Endothelial cell of umbilical vein (primary cell): ENCODE measurements at regions not wholly inside any gene's neighbourhood (a gene's known extent, or its start where the extent isn't known, plus 50 kb on each side); places are given as distances from the start of the nearest gene placed in this dataset.

Source experiments
- BruUV-seq: library from RNA; stranded (reverse); fragments of 400-500 nt; replicated peaks from 2 replicates; lab custom pipeline; 2021; lab: Mats Ljungman, UMichigan
- CTCF ChIA-PET: fragments of 300-600, 350-600 bp; sonication (Branson Sonifier 250); formaldehyde crosslinking; loops from one replicate; lab custom pipeline; 2021; ENCODE audit warnings: antibody characterized with exemption, inconsistent platforms; lab: Charles Lee
- POLR2A ChIA-PET: fragments of 300-600, 350-600 bp; sonication (Branson Sonifier 250); formaldehyde crosslinking; loops from one replicate; lab custom pipeline; 2021; ENCODE audit warnings: antibody characterized with exemption, inconsistent platforms; lab: Charles Lee
- DNase-seq: peaks from one replicate; pipeline ENCODE4 v3.0.0-alpha.2; 2011; ENCODE audit warnings: low read depth, low spot score
- FAIRE-seq: peaks from 2 replicates; lab custom pipeline; 2011; peaks lifted over from hg19 to GRCh38; lab: Jason Lieb, UNC
- H2AFZ ChIP-seq: 2 replicates; pipeline ENCODE4 v1.6.0; 2012; ENCODE audit warnings: low read depth, low read length, control low read depth, inconsistent platforms
- H3K27ac ChIP-seq: 2 replicates; pipeline ENCODE4 v1.5.1; 2011; ENCODE audit warnings: low read depth, mild to moderate bottlenecking, control low read depth, low read length, moderate library complexity; ENCODE audit not compliant: insufficient read depth
- H3K27me3 ChIP-seq, 2 experiments: 2 replicates each; pipeline versions ENCODE4 v1.6.0 to v1.6.1; 2011; ENCODE audit warnings: low read length in 2 of 2, mixed read lengths in 1 of 2; ENCODE audit not compliant: control insufficient read depth in 2 of 2, insufficient read depth in 2 of 2
- H3K36me3 ChIP-seq, 2 experiments: 2 replicates in 1 of 2; 3 replicates in 1 of 2; pipeline ENCODE4 v1.5.1; 2011; ENCODE audit warnings: low read length in 2 of 2, mild to moderate bottlenecking in 1 of 2, moderate library complexity in 1 of 2; ENCODE audit not compliant: control insufficient read depth in 2 of 2, insufficient read depth in 2 of 2; ENCODE audit errors: extremely low read depth in 1 of 2
- H3K4me1 ChIP-seq: 3 replicates; pipeline ENCODE4 v1.5.1; 2011; ENCODE audit warnings: mild to moderate bottlenecking, low read length; ENCODE audit not compliant: control insufficient read depth, insufficient read depth; ENCODE audit errors: extremely low read depth
- H3K4me2 ChIP-seq: 2 replicates; pipeline ENCODE4 v1.6.1; 2011; ENCODE audit warnings: low read length, control low read depth, mixed read lengths; ENCODE audit not compliant: insufficient read depth
- H3K4me3 ChIP-seq, 3 experiments: fragments of 200-600 bp in 1 of 3; sonication (generic), shearing (Covaris generic) in 1 of 3; replicated peaks in 1 of 3; 2 replicates each; pipeline ENCODE4 v1.5.1; 2011 to 2016; ENCODE audit warnings: control low read depth in 3 of 3, low read length in 3 of 3, mild to moderate bottlenecking in 2 of 3, inconsistent platforms in 1 of 3, low read depth in 1 of 3, moderate library complexity in 1 of 3; ENCODE audit not compliant: insufficient read depth in 1 of 3
- H3K79me2 ChIP-seq: 2 replicates; pipeline ENCODE4 v1.6.0; 2012; ENCODE audit warnings: low read length, inconsistent platforms; ENCODE audit not compliant: control insufficient read depth, insufficient read depth
- H3K9ac ChIP-seq: replicated peaks from 2 replicates; pipeline ENCODE3; 2011; ENCODE audit warnings: low read length, control low read depth; ENCODE audit not compliant: insufficient read depth; ENCODE audit errors: extremely low read depth
- H3K9me1 ChIP-seq: replicated peaks from 3 replicates; pipeline ENCODE4 v1.6.0; 2011; ENCODE audit warnings: mild to moderate bottlenecking, low read length; ENCODE audit not compliant: control insufficient read depth, insufficient read depth; ENCODE audit errors: extremely low read depth
- H3K9me3 ChIP-seq: replicated peaks from 2 replicates; pipeline ENCODE4 v1.5.1; 2012; ENCODE audit warnings: low read length, inconsistent platforms; ENCODE audit not compliant: control insufficient read depth, insufficient read depth
- H4K20me1 ChIP-seq: replicated peaks from 2 replicates; pipeline ENCODE3; 2011; ENCODE audit warnings: mild to moderate bottlenecking, low read length; ENCODE audit not compliant: control insufficient read depth, insufficient read depth; ENCODE audit errors: extremely low read depth
- CTCF ChIP-seq, 2 donors: IDR thresholded peaks; 1 replicate in 1 of 2; 2 replicates in 1 of 2; pipeline ENCODE4 v1.5.1; 2011; ENCODE audit warnings: low read length in 2 of 2, mild to moderate bottlenecking in 2 of 2, moderate library complexity in 2 of 2, control low read depth in 1 of 2, inconsistent platforms in 1 of 2, low read depth in 1 of 2; ENCODE audit not compliant: insufficient read depth in 1 of 2; ENCODE audit errors: extremely low read depth in 1 of 2
- EZH2 ChIP-seq: IDR thresholded peaks from 2 replicates; pipeline ENCODE4 v1.6.1; 2012; ENCODE audit warnings: borderline replicate concordance, low read depth, mild to moderate bottlenecking, moderate library complexity, low read length, inconsistent platforms; ENCODE audit not compliant: severe bottlenecking
- FOS ChIP-seq: IDR thresholded peaks from 2 replicates; pipeline ENCODE4 v1.6.1; 2011; ENCODE audit warnings: mild to moderate bottlenecking, low read length, moderate library complexity, borderline replicate concordance; ENCODE audit not compliant: insufficient read depth
- GATA2 ChIP-seq: IDR thresholded peaks from 2 replicates; pipeline ENCODE4 v1.7.0; 2011; ENCODE audit warnings: low read depth, mild to moderate bottlenecking, moderate library complexity, mixed read lengths, low read length; ENCODE audit not compliant: insufficient read length, insufficient read depth
- JUN ChIP-seq: IDR thresholded peaks from 2 replicates; pipeline ENCODE4 v1.6.1; 2011; ENCODE audit warnings: borderline replicate concordance, low read depth; ENCODE audit not compliant: insufficient read length, insufficient read depth
- MAX ChIP-seq: IDR thresholded peaks from 2 replicates; pipeline ENCODE4 v1.6.1; 2011; ENCODE audit not compliant: insufficient read depth, insufficient read length
- MYC ChIP-seq: IDR thresholded peaks from one replicate; pipeline ENCODE4 v1.6.1; 2011; ENCODE audit warnings: mild to moderate bottlenecking, low read depth, low read length
- POLR2A ChIP-seq: IDR thresholded peaks from 2 replicates; pipeline ENCODE4 v1.6.1; 2012; ENCODE audit warnings: low read depth, mild to moderate bottlenecking, control low read depth, low read length
- POLR2AphosphoS5 ChIP-seq: IDR thresholded peaks from 2 replicates; pipeline ENCODE4 v1.6.1; 2012; ENCODE audit warnings: low read depth, mild to moderate bottlenecking, control low read depth, low read length, moderate library complexity; ENCODE audit not compliant: insufficient read depth
- dilution Hi-C: fragments of 300-500 bp; cut with MboI; formaldehyde crosslinking; loops from one replicate; pipeline ENCODE4 v1.15.0; 2019; ENCODE audit warnings: low sequenced_read_pairs; ENCODE audit not compliant: extremely low pct_ligation_motif_present
- intact Hi-C: fragments of 100-400 bp; cut with micrococcal nuclease; formaldehyde crosslinking; loops from one replicate; pipeline ENCODE4 v1.10.0; 2022

GRCh38 chr1:29876441-29876840, 640.1 kb downstream of the PTPRU start:
- Histone ChIP-seq H3K9me1 (no peaks in the 10 kb centered on the region), H3K4me3 (no peak overlapping the region), H3K36me3 (no peaks in the 10 kb centered on the region), H3K4me1 (no peaks in the 10 kb centered on the region), H4K20me1 (no peaks in the 10 kb centered on the region), H3K4me2 (no peak overlapping the region), H3K79me2 (no peaks in the 10 kb centered on the region), H3K27ac (no peak overlapping the region), H2AFZ (no peak overlapping the region), H3K9me3 (no peaks in the 10 kb centered on the region), H3K9ac (no peak overlapping the region), H3K27me3 (no peaks in the 10 kb centered on the region)
- intact Hi-C loops (no loop called here), dilution Hi-C loops (no loop called here)
- ChIA-PET CTCF (no interaction called here), POLR2A (no interaction called here)
- no TSS peak for BruUV-seq
- FAIRE-seq (no peak), DNase-seq (no peak)
- TF ChIP-seq POLR2A (no peak), EZH2 (no peak), MYC (no peak), GATA2 (no peak), JUN (no peak), MAX (no peak), POLR2AphosphoS5 (no peak), FOS (no peak), CTCF (IDR thresholded peaks at IDR 0.05; ENCODE audit: extremely low read depth in 1 of 2, insufficient read depth in 1 of 2, low read depth in 1 of 2, low read length in 2 of 2) (no peak)
